SU-DHL-6 (cell line): ENCODE measurements at regions not wholly inside any gene's neighbourhood (a gene's known extent, or its start where the extent isn't known, plus 50 kb on each side); places are given as distances from the start of the nearest gene placed in this dataset.

Experiments used
- H2AFZ ChIP-seq: fragments of 200-600 bp; sonication (generic); 2 replicates; pipeline ENCODE4 v1.6.1; 2014; ENCODE audit warnings: low read depth, mild to moderate bottlenecking, moderate library complexity, mixed read lengths, antibody characterized with exemption, low read length; ENCODE audit not compliant: severe bottlenecking
- H3F3A ChIP-seq: fragments of 200-600 bp; shearing (Covaris generic); 2 replicates; pipeline ENCODE4 v1.6.0; 2016; ENCODE audit warnings: antibody characterized with exemption, mild to moderate bottlenecking; ENCODE audit not compliant: insufficient read depth
- H3K27ac ChIP-seq: fragments of 200-600 bp; sonication (generic); 2 replicates; pipeline ENCODE4 v1.5.1; 2016; ENCODE audit warnings: low read depth, mild to moderate bottlenecking, low read length, moderate library complexity, mixed read lengths
- H3K27me3 ChIP-seq: fragments of 200-600 bp; sonication (generic), shearing (Covaris generic); 2 replicates; pipeline ENCODE4 v1.6.0; 2014; ENCODE audit warnings: mild to moderate bottlenecking, low read length
- H3K36me3 ChIP-seq: fragments of 200-600 bp; sonication (generic); 2 replicates; pipeline ENCODE4 v1.6.1; 2014; ENCODE audit warnings: mild to moderate bottlenecking, low read length, mixed read lengths
- H3K4me2 ChIP-seq: fragments of 300-600, 200-600 bp; shearing (Covaris generic), sonication (generic); 2 replicates; pipeline ENCODE4 v1.6.0; 2014; ENCODE audit warnings: low read length, low read depth, mild to moderate bottlenecking; ENCODE audit not compliant: poor library complexity, severe bottlenecking
- H3K4me3 ChIP-seq: fragments of 200-600 bp; sonication (generic); 2 replicates; pipeline ENCODE4 v1.5.1; 2014; ENCODE audit warnings: antibody characterized with exemption, low read length, mild to moderate bottlenecking, mixed read lengths; ENCODE audit not compliant: insufficient read depth, poor library complexity, severe bottlenecking
- H3K79me2 ChIP-seq: fragments of 200-600 bp; sonication (generic); 2 replicates; pipeline ENCODE4 v1.6.1; 2014; ENCODE audit warnings: mild to moderate bottlenecking, low read length, moderate library complexity; ENCODE audit not compliant: insufficient read depth
- H3K9ac ChIP-seq: fragments of 200-600 bp; sonication (generic); 2 replicates; pipeline ENCODE4 v1.7.0; 2014; ENCODE audit warnings: mild to moderate bottlenecking, low read length
- H3K9me2 ChIP-seq: fragments of 200-600 bp; sonication (generic); replicated peaks from 2 replicates; pipeline ENCODE4 v1.6.1; 2014; ENCODE audit warnings: low read length; ENCODE audit not compliant: insufficient read depth
- H3K9me3 ChIP-seq: fragments of 200-600 bp; sonication (generic); 2 replicates; pipeline ENCODE4 v1.6.1; 2014; ENCODE audit warnings: low read length, mixed read lengths; ENCODE audit not compliant: insufficient read depth
- H4K20me1 ChIP-seq: fragments of 200-600 bp; sonication (generic); 2 replicates; pipeline ENCODE4 v1.6.1; 2014; ENCODE audit warnings: low read depth, mild to moderate bottlenecking, antibody characterized with exemption, low read length, moderate library complexity, mixed read lengths
- CTCF ChIP-seq: fragments of 200-600 bp; sonication (generic); IDR thresholded peaks from one replicate; pipeline ENCODE4 v1.5.1; 2017; ENCODE audit warnings: antibody characterized with exemption, mild to moderate bottlenecking, low read length, moderate library complexity; ENCODE audit not compliant: insufficient read depth, poor library complexity, severe bottlenecking
- EZH2phosphoT487 ChIP-seq: fragments of 200-600 bp; sonication (generic), shearing (Covaris generic); conservative IDR thresholded peaks from 2 replicates; pipeline ENCODE4 v1.6.1; 2018; ENCODE audit warnings: mild to moderate bottlenecking, antibody characterized with exemption, low read length, moderate library complexity, mixed read lengths

- Histone ChIP-seq H3K9me2 (no peaks in the 10 kb centered on the region), H3K27ac (no peak overlapping the region), H2AFZ (no peak overlapping the region), H3K9me3 (no peaks in the 10 kb centered on the region), H3K4me3 (no peak overlapping the region), H3K36me3 (no peaks in the 10 kb centered on the region), H3F3A (no peaks in the 10 kb centered on the region), H3K79me2 (no peaks in the 10 kb centered on the region), H3K27me3 (no peaks in the 10 kb centered on the region), H3K4me2 (no peak overlapping the region), H4K20me1 (no peaks in the 10 kb centered on the region), H3K9ac (no peak overlapping the region)
- no peak for TF ChIP-seq CTCF
- TF ChIP-seq EZH2phosphoT487, result no peak
These were observed 195.9 kb upstream of the SESN3 start for GRCh38 chr11:95426823-95427462.

- no peaks in the 10 kb centered on the region for H3K79me2 ChIP-seq
- no peaks in the 10 kb centered on the region for H3K36me3 ChIP-seq
- H3K9me3 ChIP-seq, result no peaks in the 10 kb centered on the region
- H4K20me1 ChIP-seq, result no peaks in the 10 kb centered on the region
- H3F3A ChIP-seq, result no peaks in the 10 kb centered on the region
- no peak overlapping the region for H2AFZ ChIP-seq
- TF ChIP-seq EZH2phosphoT487, result no peak
- no peak overlapping the region for H3K4me2 ChIP-seq
- no peak overlapping the region for H3K4me3 ChIP-seq
- H3K9ac ChIP-seq, result no peak overlapping the region
- no peaks in the 10 kb centered on the region for H3K9me2 ChIP-seq
- H3K27ac ChIP-seq, result no peak overlapping the region
- no peaks in the 10 kb centered on the region for H3K27me3 ChIP-seq
These were observed 188.9 kb upstream of the SESN3 start for GRCh38 chr11:95419915-95420314.

GRCh38 chr11:95418916-95419315, 187.9 kb upstream of the SESN3 start:
- H3K9ac ChIP-seq, result no peak overlapping the region
- H3K9me3 ChIP-seq, result no peaks in the 10 kb centered on the region
- no peaks in the 10 kb centered on the region for H3F3A ChIP-seq
- TF ChIP-seq EZH2phosphoT487 (no peak), CTCF (no peak)
- no peak overlapping the region for H3K27ac ChIP-seq
- H2AFZ ChIP-seq, result no peak overlapping the region
- H3K4me3 ChIP-seq, result no peak overlapping the region
- H3K27me3 ChIP-seq, result no peaks in the 10 kb centered on the region
- no peaks in the 10 kb centered on the region for H3K79me2 ChIP-seq
- H3K36me3 ChIP-seq, result no peaks in the 10 kb centered on the region
- H3K4me2 ChIP-seq, result no peak overlapping the region
- no peaks in the 10 kb centered on the region for H3K9me2 ChIP-seq
- H4K20me1 ChIP-seq, result no peaks in the 10 kb centered on the region

- H3K9ac ChIP-seq, result no peak overlapping the region
- H4K20me1 ChIP-seq, result no peaks in the 10 kb centered on the region
- no peak overlapping the region for H3K4me2 ChIP-seq
- H2AFZ ChIP-seq, result no peak overlapping the region
- H3F3A ChIP-seq, result no peaks in the 10 kb centered on the region
- H3K27ac ChIP-seq, result no peak overlapping the region
- H3K9me2 ChIP-seq, result no peaks in the 10 kb centered on the region
- H3K79me2 ChIP-seq, result no peaks in the 10 kb centered on the region
- no peak for TF ChIP-seq CTCF
- TF ChIP-seq EZH2phosphoT487, result no peak
- H3K27me3 ChIP-seq, result no peaks in the 10 kb centered on the region
- H3K9me3 ChIP-seq, result no peaks in the 10 kb centered on the region
- H3K4me3 ChIP-seq, result no peak overlapping the region
- H3K36me3 ChIP-seq, result no peaks in the 10 kb centered on the region
These were observed 186.8 kb upstream of the SESN3 start for GRCh38 chr11:95417832-95418231.
